ENCODE measurements at regions not wholly inside any gene's neighbourhood (a gene's known extent, or its start where the extent isn't known, plus 50 kb on each side); places are given as distances from the start of the nearest gene placed in this dataset.

- TF ChIP-seq CTCF (IDR thresholded peaks at IDR 0.05) (no peak), POLR2A (IDR thresholded peaks at IDR 0.05) (no peak)
These were observed 390.9 kb downstream of the TBC1D4 start for GRCh38 chr13:75090872-75091615.
